Panc1 (cell line): ENCODE measurements at regions not wholly inside any gene's neighbourhood (a gene's known extent, or its start where the extent isn't known, plus 50 kb on each side); places are given as distances from the start of the nearest gene placed in this dataset.

Source experiments
- CTCF ChIP-seq: fragments of 450-650 bp; IDR thresholded peaks from 2 replicates; pipeline ENCODE4 v1.5.1; 2017; ENCODE audit warnings: mild to moderate bottlenecking
- REST ChIP-seq, 2 experiments: IDR thresholded peaks; 2 replicates each; pipeline ENCODE4 v1.6.1; 2011 to 2012; ENCODE audit warnings: low read depth in 2 of 2, control low read depth in 1 of 2, low read length in 1 of 2, mild to moderate bottlenecking in 1 of 2, moderate library complexity in 1 of 2; ENCODE audit not compliant: insufficient read depth in 1 of 2
- SIN3A ChIP-seq: IDR thresholded peaks from 2 replicates; pipeline ENCODE4 v1.6.1; 2012; ENCODE audit warnings: low read depth, mild to moderate bottlenecking, low read length, moderate library complexity, borderline replicate concordance; ENCODE audit not compliant: insufficient read depth
- TCF7L2 ChIP-seq: IDR thresholded peaks from 2 replicates; pipeline ENCODE4 v1.6.1; 2011; ENCODE audit warnings: mild to moderate bottlenecking, low read depth, low read length, inconsistent platforms

- TF ChIP-seq CTCF (no peak), SIN3A (no peak), TCF7L2 (no peak), REST (IDR thresholded peaks at IDR 0.05; ENCODE audit: insufficient read depth in 1 of 2, low read depth in 2 of 2, low read length in 1 of 2) (no peak)
Observed at GRCh38 chr6:97689078-97689754, 406.2 kb upstream of the MMS22L start.
